ENCODE measurements at regions not wholly inside any gene's neighbourhood (a gene's known extent, or its start where the extent isn't known, plus 50 kb on each side); places are given as distances from the start of the nearest gene placed in this dataset.
A peak's percentile ranks its signal among the peaks of the same experiment; 100 is the strongest.

- TF ChIP-seq CTCF (conservative IDR thresholded peaks at IDR 0.05 in 1 of 2, IDR thresholded peaks at IDR 0.05 in 1 of 2; ENCODE audit: extremely low read depth in 1 of 2, insufficient read depth in 1 of 2, low read depth in 1 of 2, low read length in 2 of 2) (peak; percentile 17 to 40), EZH2 (IDR thresholded peaks at IDR 0.05; ENCODE audit: borderline replicate concordance, low read length) (no peak)
These were observed 176.0 kb downstream of the MRPL14 start for GRCh38 chr6:43951063-43951755.
